ENCODE measurements at regions not wholly inside any gene's neighbourhood (a gene's known extent, or its start where the extent isn't known, plus 50 kb on each side); places are given as distances from the start of the nearest gene placed in this dataset.

DNA sequence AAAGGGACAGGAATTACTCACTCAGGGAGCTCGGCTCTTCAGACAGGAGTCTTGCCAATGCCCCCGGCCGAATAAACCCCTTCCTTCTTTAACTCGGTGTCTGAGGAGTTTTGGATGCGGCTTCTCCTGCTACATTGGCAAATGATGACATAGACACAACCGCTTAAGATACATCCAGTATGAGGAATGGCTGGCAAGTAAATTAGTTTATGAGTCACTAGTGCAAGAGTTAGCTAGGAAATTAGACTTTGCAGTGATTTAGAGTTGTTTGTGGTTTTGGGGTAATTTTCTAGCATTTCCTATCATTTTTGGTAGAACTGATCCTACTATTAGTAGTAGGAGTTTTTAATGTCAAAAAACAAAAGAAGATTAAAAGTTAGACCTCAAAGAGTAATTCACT lies 166.2 kb downstream of the SLITRK1 start:
- H2AK5ac ChIP-seq (ENCODE audit: low read depth, low read length), result no peak overlapping the region
- H3K56ac ChIP-seq (ENCODE audit: extremely low read depth, insufficient read depth, low read length), result no peak overlapping the region
- TF ChIP-seq MXI1 (IDR thresholded peaks at IDR 0.05; ENCODE audit: borderline replicate concordance, low read depth, low read length) (no peak), RAD21 (IDR thresholded peaks at IDR 0.05; ENCODE audit: low read length) (no peak), RCOR1 (IDR thresholded peaks at IDR 0.05; ENCODE audit: insufficient replicate concordance, low read length) (no peak), POLR2A (IDR thresholded peaks at IDR 0.05; ENCODE audit: low read depth, low read length) (no peak), MAZ (IDR thresholded peaks at IDR 0.05; ENCODE audit: borderline replicate concordance, low read depth, low read length) (no peak), CHD1 (IDR thresholded peaks at IDR 0.05; ENCODE audit: low read depth, low read length) (no peak), SMC3 (IDR thresholded peaks at IDR 0.05; ENCODE audit: low read depth, low read length) (no peak)
- no peak overlapping the region for H2AK9ac ChIP-seq (replicated peaks; ENCODE audit: low read depth, low read length, poor library complexity)
- no peak overlapping the region for H3K4me2 ChIP-seq (ENCODE audit: low read depth, low read length)
- H3K14ac ChIP-seq (replicated peaks; ENCODE audit: low read depth, low read length), result no peak overlapping the region
- no peak for ATAC-seq (ENCODE audit: low read depth)
- H3K79me1 ChIP-seq (ENCODE audit: low read depth in 1 of 2, low read length in 2 of 2), result no peaks in the 10 kb centered on the region
- H4K8ac ChIP-seq (ENCODE audit: low read depth in 2 of 2, low read length in 2 of 2), result no peak overlapping the region
- H3K18ac ChIP-seq (ENCODE audit: low read depth, low read length), result no peak overlapping the region
- H3K9ac ChIP-seq (ENCODE audit: low read depth, low read length), result no peak overlapping the region
- H3K23ac ChIP-seq (ENCODE audit: low read depth, low read length), result no peak overlapping the region
- H3K4me1 ChIP-seq (ENCODE audit: control insufficient read depth, insufficient read depth, low read length), result no peaks in the 10 kb centered on the region
- no peak overlapping the region for H2BK120ac ChIP-seq (ENCODE audit: low read depth, low read length)
- WGBS, 2 experiments (ENCODE audit: extremely low coverage in 2 of 2, insufficient read length in 1 of 2), result no CpG with 5 or more reads among the region's 6 CpGs
- in situ Hi-C loops (cut with MboI; ENCODE audit: low sequenced_read_pairs), result no loop called here
- dilution Hi-C loops (cut with HindIII; ENCODE audit: low sequenced_read_pairs, unreplicated experiment), result no loop called here
- no TSS peak for BruUV-seq (replicated peaks)
- H3K9me3 ChIP-seq (ENCODE audit: control insufficient read depth, insufficient read depth, low read length), result peaks cover 2% of the 10 kb centered on the region; the same call in 1 of the 2 replicates
- no peak overlapping the region for H3K27ac ChIP-seq (ENCODE audit: insufficient read depth, low read length)
- CTCF ChIA-PET, result no interaction called here
- H4K20me1 ChIP-seq (ENCODE audit: insufficient read depth, low read length), result no peaks in the 10 kb centered on the region
- no peak overlapping the region for H3K4me3 ChIP-seq (ENCODE audit: insufficient read depth, low read depth, low read length)
- no peak overlapping the region for H2BK15ac ChIP-seq (ENCODE audit: low read depth, low read length)
- no peaks in the 10 kb centered on the region for H3K9me1 ChIP-seq (ENCODE audit: insufficient read depth, low read length)
- H3K36me3 ChIP-seq (ENCODE audit: control insufficient read depth, insufficient read depth, low read length), result no peaks in the 10 kb centered on the region
- H2BK20ac ChIP-seq (ENCODE audit: low read depth, low read length), result no peak overlapping the region
- DNase-seq, result no peak
- H3K4ac ChIP-seq (ENCODE audit: low read depth, low read length), result no peak overlapping the region
- H4K91ac ChIP-seq (ENCODE audit: insufficient read depth, low read depth, low read length), result no peak overlapping the region
- H2BK5ac ChIP-seq (ENCODE audit: low read depth, low read length, poor library complexity, severe bottlenecking), result no peak overlapping the region
- POLR2A ChIA-PET (ENCODE audit: unreplicated experiment), result no interaction called here
- H3K27me3 ChIP-seq (ENCODE audit: control insufficient read depth, insufficient read depth, low read length), result no peaks in the 10 kb centered on the region
- intact Hi-C loops (cut with micrococcal nuclease), result no loop called here
- H2AFZ ChIP-seq (replicated peaks; ENCODE audit: low read length, poor library complexity), result no peak overlapping the region
- H4K5ac ChIP-seq (ENCODE audit: low read depth, low read length), result no peak overlapping the region

All from IMR-90 (cell line).